ENCODE measurements at regions not wholly inside any gene's neighbourhood (a gene's known extent, or its start where the extent isn't known, plus 50 kb on each side); places are given as distances from the start of the nearest gene placed in this dataset.

DNA sequence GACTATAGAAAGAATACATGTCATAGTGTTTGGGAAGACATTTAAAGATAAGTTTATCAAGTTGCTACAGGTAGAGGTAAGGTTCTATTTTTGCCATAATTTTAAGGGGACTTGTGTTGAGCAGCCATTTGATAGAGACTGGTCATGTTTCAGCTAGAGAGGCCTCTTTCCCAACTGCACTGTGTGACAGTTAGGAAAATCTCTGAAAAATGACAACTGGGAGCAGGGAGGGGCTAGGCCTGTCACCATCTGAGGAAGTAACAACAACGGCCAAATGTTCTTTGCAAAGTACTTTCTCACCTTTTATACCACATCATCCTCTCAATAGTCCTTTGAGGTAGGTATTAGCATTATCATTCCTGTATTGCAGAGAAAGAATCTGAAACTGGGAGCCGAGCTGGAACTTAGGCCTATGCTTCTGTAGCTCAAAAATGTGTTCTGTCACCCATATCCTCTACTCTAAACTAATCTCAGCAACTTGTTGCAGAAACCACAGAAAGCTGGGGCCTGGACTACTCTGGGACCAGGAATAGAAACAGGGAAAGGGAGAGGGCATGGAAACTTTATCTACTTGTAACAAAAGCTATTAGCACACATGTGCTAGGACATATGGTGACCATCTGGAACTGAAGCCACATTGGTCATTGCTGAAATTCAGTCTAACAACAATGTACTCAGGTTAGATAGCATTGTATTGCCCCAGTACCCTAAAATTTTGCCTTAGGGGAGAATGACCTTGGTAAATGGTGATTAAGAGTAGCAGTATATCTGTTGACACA, 198.9 kb downstream of the MID1IP1 start:
- WGBS (ENCODE audit: insufficient coverage): no CpG with 5 or more reads among the region's 2 CpGs
- no peaks in the 10 kb centered on the region for H3K4me1 ChIP-seq (ENCODE audit: control insufficient read depth, insufficient read depth, low read length)

DNA sequence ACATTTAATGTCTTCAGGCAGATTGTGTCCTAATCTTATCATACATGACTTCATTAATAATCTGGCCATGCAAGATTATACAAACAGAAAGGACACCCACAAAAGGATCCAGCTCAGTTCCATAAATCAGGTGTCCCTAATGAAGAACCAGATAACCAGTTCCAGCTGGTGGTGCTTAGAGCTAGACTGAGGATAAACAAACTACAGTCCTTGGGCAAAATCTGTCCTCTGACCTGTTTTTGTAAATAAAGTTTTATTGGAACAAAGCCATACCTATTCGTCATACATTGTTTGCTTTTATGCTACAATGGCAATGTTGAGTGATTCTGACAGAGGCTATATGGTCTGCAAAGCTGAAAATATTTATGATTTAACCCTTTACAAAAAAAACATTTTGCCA, 199.5 kb downstream of the MID1IP1 start:
- Histone ChIP-seq H3K27me3 (ENCODE audit: control insufficient read depth, insufficient read depth, low read length) (peaks cover 5% of the 10 kb centered on the region), H3K4me1 (ENCODE audit: control insufficient read depth, insufficient read depth, low read length) (no peaks in the 10 kb centered on the region), H3K27ac (ENCODE audit: low read length) (no peak overlapping the region), H3K9me3 (replicated peaks; ENCODE audit: control insufficient read depth, low read depth, low read length) (no peaks in the 10 kb centered on the region), H3K4me3 (ENCODE audit: low read length) (no peak overlapping the region), H3K36me3 (ENCODE audit: control insufficient read depth, insufficient read depth, low read length) (no peaks in the 10 kb centered on the region)
- DNase-seq: no peak
- WGBS (ENCODE audit: insufficient coverage): no CpG with 5 or more reads among the region's 1 CpG

More for the DNA sequence above, 198.9 kb downstream of the MID1IP1 start:
- Histone ChIP-seq H3K27ac (ENCODE audit: low read length) (no peak overlapping the region), H3K9me3 (replicated peaks; ENCODE audit: control insufficient read depth, low read depth, low read length) (no peaks in the 10 kb centered on the region), H3K27me3 (ENCODE audit: control insufficient read depth, insufficient read depth, low read length) (peaks cover 5% of the 10 kb centered on the region), H3K36me3 (ENCODE audit: control insufficient read depth, insufficient read depth, low read length) (no peaks in the 10 kb centered on the region), H3K4me3 (ENCODE audit: low read length) (no peak overlapping the region)
- DNase-seq: peak; percentile 11

DNA sequence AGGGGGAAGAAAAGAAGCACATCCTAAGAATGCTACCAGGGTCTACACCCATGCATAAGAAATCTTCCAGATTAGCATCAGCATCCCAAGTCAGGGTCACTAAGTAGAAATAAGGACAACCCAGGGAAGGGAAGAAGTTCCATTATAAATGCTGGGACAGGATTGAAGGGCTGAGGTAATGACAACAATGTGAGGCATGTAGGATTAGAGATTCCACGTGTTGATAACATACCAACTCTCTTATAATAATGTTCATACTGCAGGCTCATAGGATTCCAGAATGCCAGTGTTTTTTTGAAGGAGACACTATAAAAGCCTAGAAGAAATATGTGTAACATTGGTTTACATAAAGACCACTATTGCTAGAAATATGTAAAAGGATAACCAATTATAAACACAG, 201.2 kb downstream of the MID1IP1 start:
- no CpG with 5 or more reads among the region's 1 CpG for WGBS (ENCODE audit: insufficient coverage)
- H3K36me3 ChIP-seq (ENCODE audit: control insufficient read depth, insufficient read depth, low read length): no peaks in the 10 kb centered on the region
- no peaks in the 10 kb centered on the region for H3K4me1 ChIP-seq (ENCODE audit: control insufficient read depth, insufficient read depth, low read length)
- H3K27me3 ChIP-seq (ENCODE audit: control insufficient read depth, insufficient read depth, low read length): peaks cover 5% of the 10 kb centered on the region
- H3K4me3 ChIP-seq (ENCODE audit: low read length): no peak overlapping the region
- no peak for DNase-seq
- no peaks in the 10 kb centered on the region for H3K9me3 ChIP-seq (replicated peaks; ENCODE audit: control insufficient read depth, low read depth, low read length)
- H3K27ac ChIP-seq (ENCODE audit: low read length): no peak overlapping the region

DNA sequence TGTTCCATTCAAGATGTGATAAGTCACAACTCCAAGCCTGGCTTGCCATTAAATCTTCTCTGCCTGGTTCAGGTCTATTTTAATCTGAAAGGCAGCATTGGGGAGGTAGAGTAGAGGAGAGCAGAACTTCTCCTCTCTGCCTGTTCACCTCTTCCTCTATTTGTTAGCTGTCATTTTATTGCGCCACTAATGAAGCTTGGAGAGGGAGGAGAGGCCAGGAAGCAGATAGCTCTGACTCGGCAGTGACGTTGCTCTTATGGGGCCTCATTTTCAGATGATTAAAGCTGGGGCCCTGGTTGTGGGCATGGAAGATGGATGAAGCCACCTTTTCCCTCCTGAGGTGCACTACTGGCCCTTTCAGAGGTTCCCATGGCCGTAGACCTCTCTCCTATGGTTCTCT, 207.3 kb downstream of the MID1IP1 start:
- Histone ChIP-seq H3K27ac (ENCODE audit: low read length) (no peak overlapping the region), H3K4me3 (ENCODE audit: low read length) (no peak overlapping the region), H3K27me3 (ENCODE audit: control insufficient read depth, insufficient read depth, low read length) (peaks cover 13% of the 10 kb centered on the region), H3K9me3 (replicated peaks; ENCODE audit: control insufficient read depth, low read depth, low read length) (no peaks in the 10 kb centered on the region), H3K36me3 (ENCODE audit: control insufficient read depth, insufficient read depth, low read length) (no peaks in the 10 kb centered on the region), H3K4me1 (ENCODE audit: control insufficient read depth, insufficient read depth, low read length) (no peaks in the 10 kb centered on the region)
- WGBS (ENCODE audit: insufficient coverage): 58% methylated on average over 2 of the region's 4 CpGs
- no peak for DNase-seq

DNA sequence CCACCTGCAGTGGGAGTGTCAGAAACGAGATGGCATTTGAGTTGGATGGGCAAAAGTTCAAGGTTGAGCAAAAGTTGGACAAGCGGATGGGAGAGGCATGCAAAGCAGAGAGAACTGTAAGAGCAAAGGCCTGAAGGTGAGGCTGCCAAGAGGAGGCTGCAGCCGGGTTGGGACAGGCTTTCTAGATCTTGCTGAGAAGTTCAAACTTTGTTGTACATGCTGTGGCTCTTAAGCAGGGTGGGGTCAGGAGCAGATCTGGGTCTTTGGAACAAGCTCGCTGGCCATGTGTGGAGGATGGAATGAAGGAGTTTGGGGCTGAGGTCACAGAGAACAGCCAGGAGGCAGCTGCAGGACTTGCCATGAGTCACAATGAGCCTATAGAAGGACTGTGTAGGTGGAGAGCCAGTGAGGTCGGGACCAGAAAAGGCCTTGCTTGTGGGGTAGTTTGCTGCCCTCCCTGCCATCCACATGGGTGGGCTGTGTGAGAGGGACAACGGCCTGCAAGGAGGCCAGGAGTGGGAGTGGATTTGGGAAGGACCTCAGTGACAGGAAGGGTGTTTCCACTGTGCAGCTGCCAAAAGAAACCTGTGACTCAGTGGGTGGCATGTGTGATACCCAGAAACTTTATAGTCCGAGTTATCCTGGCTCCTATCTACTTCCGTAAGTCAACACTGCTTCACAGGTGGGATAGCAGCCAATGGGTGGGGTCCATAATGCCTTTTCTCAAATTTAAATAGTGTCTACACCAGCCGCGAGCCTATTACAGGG, 210.4 kb downstream of the MID1IP1 start:
- Histone ChIP-seq H3K9me3 (replicated peaks; ENCODE audit: control insufficient read depth, low read depth, low read length) (no peaks in the 10 kb centered on the region), H3K27ac (ENCODE audit: low read length) (no peak overlapping the region), H3K4me3 (ENCODE audit: low read length) (no peak overlapping the region), H3K27me3 (ENCODE audit: control insufficient read depth, insufficient read depth, low read length) (peaks cover 24% of the 10 kb centered on the region), H3K36me3 (ENCODE audit: control insufficient read depth, insufficient read depth, low read length) (no peaks in the 10 kb centered on the region), H3K4me1 (ENCODE audit: control insufficient read depth, insufficient read depth, low read length) (no peaks in the 10 kb centered on the region)
- 72% methylated on average over 6 of the region's 10 CpGs for WGBS (ENCODE audit: insufficient coverage)
- no peak for DNase-seq

DNA sequence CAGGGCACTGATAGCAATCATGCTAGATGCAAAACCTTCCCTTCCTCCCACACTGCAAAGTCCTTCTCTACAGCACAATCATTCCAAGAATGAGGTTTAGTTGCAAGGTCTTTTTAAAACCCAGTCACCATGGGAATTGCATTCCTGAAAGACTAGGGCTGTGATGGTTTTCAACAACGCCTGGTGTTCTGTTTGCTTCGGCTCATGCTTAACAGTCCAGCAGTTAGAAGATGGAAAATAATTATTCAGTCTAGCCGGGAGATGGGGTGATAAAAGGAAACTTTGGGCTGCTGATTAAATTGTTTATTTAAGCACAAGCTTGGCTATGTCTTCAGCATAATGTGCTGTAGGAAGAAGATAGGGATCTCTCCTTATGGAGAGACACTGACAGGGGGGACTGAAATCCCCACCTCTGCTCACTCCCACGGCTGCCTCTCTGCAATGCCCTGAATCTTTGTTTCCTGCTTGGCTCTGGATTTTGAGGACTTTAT, 211.4 kb downstream of the MID1IP1 start:
- Histone ChIP-seq H3K9me3 (replicated peaks; ENCODE audit: control insufficient read depth, low read depth, low read length) (no peaks in the 10 kb centered on the region), H3K27me3 (ENCODE audit: control insufficient read depth, insufficient read depth, low read length) (peaks cover 27% of the 10 kb centered on the region), H3K4me3 (ENCODE audit: low read length) (no peak overlapping the region), H3K4me1 (ENCODE audit: control insufficient read depth, insufficient read depth, low read length) (no peaks in the 10 kb centered on the region), H3K36me3 (ENCODE audit: control insufficient read depth, insufficient read depth, low read length) (no peaks in the 10 kb centered on the region), H3K27ac (ENCODE audit: low read length) (no peak overlapping the region)
- peak; percentile 33 for DNase-seq
- 80% methylated on average over 1 of the region's 4 CpGs for WGBS (ENCODE audit: insufficient coverage)

DNA sequence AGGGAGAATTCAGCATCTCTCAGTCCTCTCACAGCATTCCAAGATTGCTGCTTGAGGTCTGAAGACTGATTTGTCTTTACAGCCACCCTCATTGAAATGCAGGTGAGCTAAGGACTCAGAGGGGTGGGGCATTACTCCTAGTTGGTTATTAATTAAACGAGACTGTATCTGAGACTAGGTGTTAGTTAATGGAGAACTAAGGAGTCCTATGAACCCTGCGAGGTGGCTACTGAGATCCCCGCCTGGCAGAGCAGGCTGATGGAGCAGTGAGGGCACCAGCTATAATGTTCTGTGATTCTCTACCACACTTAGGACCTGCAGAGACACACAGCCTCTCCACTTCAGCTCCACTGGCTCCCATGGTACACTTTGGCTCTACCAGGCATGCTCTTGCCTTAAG, 215.3 kb downstream of the MID1IP1 start:
- no peak for DNase-seq
- no peaks in the 10 kb centered on the region for H3K36me3 ChIP-seq (ENCODE audit: control insufficient read depth, insufficient read depth, low read length)
- no peak overlapping the region for H3K27ac ChIP-seq (ENCODE audit: low read length)
- H3K27me3 ChIP-seq (ENCODE audit: control insufficient read depth, insufficient read depth, low read length): peaks cover 26% of the 10 kb centered on the region
- 81% methylated on average over 3 of the region's 3 CpGs for WGBS (ENCODE audit: insufficient coverage)
- no peak overlapping the region for H3K4me3 ChIP-seq (ENCODE audit: low read length)
- H3K9me3 ChIP-seq (replicated peaks; ENCODE audit: control insufficient read depth, low read depth, low read length): no peaks in the 10 kb centered on the region
- no peaks in the 10 kb centered on the region for H3K4me1 ChIP-seq (ENCODE audit: control insufficient read depth, insufficient read depth, low read length)

DNA sequence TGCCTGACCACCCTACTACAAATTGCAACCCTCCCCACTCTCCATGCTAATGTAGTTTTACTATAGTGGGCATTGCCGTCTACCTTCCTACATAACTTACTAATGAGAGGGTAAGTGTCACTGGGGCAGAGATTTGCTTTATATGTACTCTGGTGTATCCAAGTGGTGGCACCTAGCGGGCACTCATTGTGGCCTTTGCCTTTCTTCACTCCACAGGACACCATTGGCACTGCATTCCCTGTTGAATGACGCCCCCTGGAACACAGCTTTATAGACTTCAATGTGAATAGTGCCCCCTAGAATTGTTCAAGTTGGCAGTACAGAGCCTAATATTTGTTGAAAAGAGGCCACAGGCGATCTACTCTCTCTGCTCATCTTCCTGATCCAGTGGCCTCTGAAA, 215.8 kb downstream of the MID1IP1 start:
- H3K4me1 ChIP-seq (ENCODE audit: control insufficient read depth, insufficient read depth, low read length): no peaks in the 10 kb centered on the region
- WGBS (ENCODE audit: insufficient coverage): no CpG with 5 or more reads among the region's 4 CpGs
- no peaks in the 10 kb centered on the region for H3K36me3 ChIP-seq (ENCODE audit: control insufficient read depth, insufficient read depth, low read length)
- H3K4me3 ChIP-seq (ENCODE audit: low read length): no peak overlapping the region
- no peak overlapping the region for H3K27ac ChIP-seq (ENCODE audit: low read length)
- H3K27me3 ChIP-seq (ENCODE audit: control insufficient read depth, insufficient read depth, low read length): peaks cover 21% of the 10 kb centered on the region
- no peak for DNase-seq
- H3K9me3 ChIP-seq (replicated peaks; ENCODE audit: control insufficient read depth, low read depth, low read length): no peaks in the 10 kb centered on the region

DNA sequence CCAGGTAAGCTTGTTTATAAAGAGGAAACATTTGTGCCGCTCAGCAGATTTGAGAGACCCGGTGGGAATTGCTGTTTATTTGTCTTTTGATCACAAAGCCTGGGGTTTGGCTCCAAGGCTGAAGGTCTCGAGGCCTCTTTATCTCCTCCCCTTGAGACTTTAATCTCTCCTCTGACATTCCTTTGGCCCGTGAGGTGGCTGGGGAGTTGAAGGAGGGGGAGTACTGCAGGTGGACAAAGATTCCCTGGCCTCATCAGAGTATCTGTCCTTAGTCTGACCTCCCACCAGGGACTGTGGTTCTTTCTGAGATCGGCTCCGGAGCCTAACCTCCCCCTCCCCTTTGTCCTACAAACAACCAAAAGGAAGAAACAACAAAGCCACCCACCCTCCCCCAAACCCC, 216.5 kb downstream of the MID1IP1 start:
- DNase-seq: no peak
- H3K4me3 ChIP-seq (ENCODE audit: low read length): no peak overlapping the region

DNA sequence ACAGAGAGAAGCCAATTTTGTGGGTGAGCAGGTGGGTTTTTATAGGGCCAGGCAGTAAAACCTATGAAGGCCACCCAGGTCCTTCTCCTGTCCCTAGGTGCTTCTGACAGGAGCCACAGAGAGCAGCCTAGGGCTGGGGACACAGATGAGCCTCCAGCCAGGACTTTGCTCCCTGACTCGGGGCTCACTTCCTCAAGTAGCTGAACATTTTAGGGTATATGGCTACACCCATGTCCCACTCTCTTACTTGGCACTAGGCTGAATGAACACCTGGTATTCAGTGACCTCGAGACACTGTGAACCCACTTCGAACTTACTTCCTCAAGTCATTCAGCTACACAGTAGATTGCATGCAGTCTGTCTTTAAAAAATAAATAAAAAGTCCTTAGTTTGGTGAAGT, 217.3 kb downstream of the MID1IP1 start:
- Histone ChIP-seq H3K9me3 (replicated peaks; ENCODE audit: control insufficient read depth, low read depth, low read length) (no peaks in the 10 kb centered on the region), H3K27ac (ENCODE audit: low read length) (no peak overlapping the region), H3K4me1 (ENCODE audit: control insufficient read depth, insufficient read depth, low read length) (no peaks in the 10 kb centered on the region), H3K4me3 (ENCODE audit: low read length) (no peak overlapping the region), H3K27me3 (ENCODE audit: control insufficient read depth, insufficient read depth, low read length) (peaks cover 21% of the 10 kb centered on the region), H3K36me3 (ENCODE audit: control insufficient read depth, insufficient read depth, low read length) (no peaks in the 10 kb centered on the region)
- no CpG with 5 or more reads among the region's 3 CpGs for WGBS (ENCODE audit: insufficient coverage)
- DNase-seq: no peak

More for the DNA sequence above, 216.5 kb downstream of the MID1IP1 start:
- H3K4me1 ChIP-seq (ENCODE audit: control insufficient read depth, insufficient read depth, low read length): no peaks in the 10 kb centered on the region
- no peaks in the 10 kb centered on the region for H3K9me3 ChIP-seq (replicated peaks; ENCODE audit: control insufficient read depth, low read depth, low read length)
- H3K27ac ChIP-seq (ENCODE audit: low read length): no peak overlapping the region
- H3K36me3 ChIP-seq (ENCODE audit: control insufficient read depth, insufficient read depth, low read length): no peaks in the 10 kb centered on the region
- H3K27me3 ChIP-seq (ENCODE audit: control insufficient read depth, insufficient read depth, low read length): peaks cover 21% of the 10 kb centered on the region
- WGBS (ENCODE audit: insufficient coverage): no CpG with 5 or more reads among the region's 6 CpGs

All from muscle of leg (tissue), 3 donors.